GM23338 (cell line): ENCODE measurements at regions not wholly inside any gene's neighbourhood (a gene's known extent, or its start where the extent isn't known, plus 50 kb on each side); places are given as distances from the start of the nearest gene placed in this dataset.

ENCODE experiments used
- ATAC-seq: fragments of 200-7000 bp; cut with Tn5 transposase; 3 replicates; pipeline ENCODE4 v1.9.1; 2020
- DNase-seq: peaks from one replicate; pipeline ENCODE4 v3.0.0-alpha.2; 2015; ENCODE audit warnings: low spot score
- H2AFZ ChIP-seq: fragments of 200-600 bp; sonication (generic); 2 replicates; pipeline ENCODE4 v1.8.0; 2016; ENCODE audit warnings: antibody characterized with exemption, mild to moderate bottlenecking, moderate library complexity
- H3F3A ChIP-seq: fragments of 200-600 bp; sonication (generic); replicated peaks from 2 replicates; pipeline ENCODE4 v1.8.0; 2017; ENCODE audit warnings: antibody characterized with exemption, mixed run types, low read depth
- H3K27ac ChIP-seq: fragments of 200-600 bp; sonication (generic); 2 replicates; pipeline ENCODE4 v1.6.1; 2016; ENCODE audit warnings: low read depth
- H3K27me3 ChIP-seq: fragments of 200-600 bp; sonication (generic); 2 replicates; pipeline ENCODE4 v1.8.0; 2016; ENCODE audit warnings: mild to moderate bottlenecking, mixed run types, moderate library complexity; ENCODE audit not compliant: insufficient read depth
- H3K36me3 ChIP-seq: fragments of 200-600 bp; sonication (generic); 2 replicates; pipeline ENCODE4 v1.8.0; 2016; ENCODE audit warnings: mild to moderate bottlenecking; ENCODE audit not compliant: insufficient read depth
- H3K4me1 ChIP-seq: fragments of 200-600 bp; sonication (generic); 2 replicates; pipeline ENCODE4 v1.8.0; 2016; ENCODE audit warnings: mild to moderate bottlenecking, moderate library complexity; ENCODE audit not compliant: insufficient read depth
- H3K4me2 ChIP-seq: fragments of 200-600 bp; sonication (generic); 2 replicates; pipeline ENCODE4 v1.7.1; 2017; ENCODE audit warnings: mixed run types
- H3K4me3 ChIP-seq: fragments of 200-600 bp; sonication (generic); 2 replicates; pipeline ENCODE4 v1.6.1; 2016; ENCODE audit warnings: mixed run types
- H3K79me2 ChIP-seq: fragments of 200-600 bp; sonication (generic); replicated peaks from 2 replicates; pipeline ENCODE4 v1.8.0; 2017; ENCODE audit warnings: mild to moderate bottlenecking; ENCODE audit not compliant: insufficient read depth
- H3K9me2 ChIP-seq: fragments of 200-600 bp; sonication (generic); 2 replicates; pipeline ENCODE4 v1.8.0; 2017; ENCODE audit not compliant: insufficient read depth
- H4K20me1 ChIP-seq: fragments of 200-600 bp; sonication (generic); replicated peaks from 2 replicates; pipeline ENCODE4 v1.8.0; 2017; ENCODE audit warnings: mild to moderate bottlenecking; ENCODE audit not compliant: insufficient read depth
- H3K27ac Mint-ChIP-seq: 2 replicates; pipeline ENCODE4 v1.8.0; 2020; ENCODE audit warnings: inconsistent platforms, mild to moderate bottlenecking, moderate library complexity, mixed read lengths
- H3K27me3 Mint-ChIP-seq: 3 replicates; pipeline ENCODE4 v1.8.0; 2022; ENCODE audit warnings: low read depth, mild to moderate bottlenecking, moderate library complexity, mixed read lengths, inconsistent platforms; ENCODE audit not compliant: insufficient read depth, poor library complexity
- H3K36me3 Mint-ChIP-seq: 3 replicates; pipeline ENCODE4 v1.8.0; 2021; ENCODE audit warnings: low read depth, mild to moderate bottlenecking, inconsistent platforms, moderate library complexity, mixed read lengths
- H3K4me1 Mint-ChIP-seq: 3 replicates; pipeline ENCODE4 v1.8.0; 2020; ENCODE audit warnings: mild to moderate bottlenecking, inconsistent platforms, mixed read lengths
- H3K4me3 Mint-ChIP-seq: 3 replicates; pipeline ENCODE4 v1.8.0; 2021; ENCODE audit warnings: moderate library complexity, mild to moderate bottlenecking, inconsistent platforms, mixed read lengths
- H3K9me3 Mint-ChIP-seq: 3 replicates; pipeline ENCODE4 v1.8.0; 2020; ENCODE audit warnings: moderate library complexity, mild to moderate bottlenecking, inconsistent platforms, mixed read lengths
- CREB1 ChIP-seq: fragments of 250-450 bp; sonication (Bioruptor Pico); IDR thresholded peaks from 2 replicates; pipeline ENCODE4 v1.5.0; 2020; ENCODE audit warnings: low read depth, mild to moderate bottlenecking, moderate library complexity
- ETS1 ChIP-seq: IDR thresholded peaks from 2 replicates; pipeline ENCODE4 v1.6.1; 2016; ENCODE audit warnings: antibody characterized with exemption
- EZH2 ChIP-seq: fragments of 200-600 bp; sonication (generic); IDR thresholded peaks from one replicate; pipeline ENCODE4 v1.8.0; 2017; ENCODE audit warnings: antibody characterized with exemption, mild to moderate bottlenecking, low read depth; ENCODE audit not compliant: unreplicated experiment
- EZH2phosphoT487 ChIP-seq: fragments of 200-600 bp; sonication (generic); IDR thresholded peaks from one replicate; pipeline ENCODE4 v1.8.1; 2018; ENCODE audit warnings: antibody characterized with exemption; ENCODE audit not compliant: unreplicated experiment
- POLR2AphosphoS5 ChIP-seq: IDR thresholded peaks from 2 replicates; pipeline ENCODE4 v1.6.1; 2016; ENCODE audit warnings: antibody characterized with exemption, low read depth
- REST ChIP-seq: IDR thresholded peaks from one replicate; pipeline ENCODE4 v1.6.1; 2018; ENCODE audit warnings: antibody characterized with exemption; ENCODE audit not compliant: unreplicated experiment
- STAT1 ChIP-seq: IDR thresholded peaks from one replicate; pipeline ENCODE4 v1.6.1; 2016; ENCODE audit warnings: antibody characterized with exemption; ENCODE audit not compliant: unreplicated experiment
- ZNF114 ChIP-seq: fragments of 250-450 bp; sonication (Bioruptor Pico); IDR thresholded peaks from 2 replicates; pipeline ENCODE4 v1.5.0; 2020; ENCODE audit warnings: mild to moderate bottlenecking, moderate library complexity
- TF ChIP-seq, protein P1 (sequence below), 2 experiments: fragments of 200-600 bp in 1 of 2; sonication (generic) in 1 of 2; conservative IDR thresholded peaks; 2 replicates each; pipeline versions ENCODE4 v1.5.1 to v1.6.1; 2016 to 2017; ENCODE audit warnings: antibody characterized with exemption in 2 of 2, low read depth in 2 of 2, mild to moderate bottlenecking in 2 of 2, moderate library complexity in 1 of 2

- no peak for TF ChIP-seq REST
- no peak for TF ChIP-seq EZH2
- no peak for TF ChIP-seq CREB1 (CRISPR knock-in tag)
- no peak for TF ChIP-seq ETS1
- no peak for TF ChIP-seq POLR2AphosphoS5
- no peak for TF ChIP-seq EZH2phosphoT487
Observed at GRCh38 chr3:109933576-109933975, 596.2 kb upstream of the DPPA4 start (continued).

- no peak overlapping the region for H3K27ac ChIP-seq
- H3K4me1 ChIP-seq, result no peaks in the 10 kb centered on the region
- H2AFZ ChIP-seq, result no peak overlapping the region
- H3K36me3 ChIP-seq, result no peaks in the 10 kb centered on the region
- no peak overlapping the region for H3K4me3 Mint-ChIP-seq
- no peaks in the 10 kb centered on the region for H3K79me2 ChIP-seq
- H3K4me1 Mint-ChIP-seq, result no peaks in the 10 kb centered on the region
- no peak for DNase-seq
- no peaks in the 10 kb centered on the region for H3K36me3 Mint-ChIP-seq
- no peaks in the 10 kb centered on the region for H4K20me1 ChIP-seq
- H3K9me2 ChIP-seq, result no peaks in the 10 kb centered on the region
- no peak overlapping the region for H3K4me2 ChIP-seq
- no peaks in the 10 kb centered on the region for H3K27me3 ChIP-seq
- no peaks in the 10 kb centered on the region for H3K27me3 Mint-ChIP-seq
- no peak overlapping the region for H3K4me3 ChIP-seq
- no peak for ATAC-seq
- TF ChIP-seq EZH2 (no peak), CREB1 (CRISPR knock-in tag) (no peak)
- TF ChIP-seq, protein P1, sequence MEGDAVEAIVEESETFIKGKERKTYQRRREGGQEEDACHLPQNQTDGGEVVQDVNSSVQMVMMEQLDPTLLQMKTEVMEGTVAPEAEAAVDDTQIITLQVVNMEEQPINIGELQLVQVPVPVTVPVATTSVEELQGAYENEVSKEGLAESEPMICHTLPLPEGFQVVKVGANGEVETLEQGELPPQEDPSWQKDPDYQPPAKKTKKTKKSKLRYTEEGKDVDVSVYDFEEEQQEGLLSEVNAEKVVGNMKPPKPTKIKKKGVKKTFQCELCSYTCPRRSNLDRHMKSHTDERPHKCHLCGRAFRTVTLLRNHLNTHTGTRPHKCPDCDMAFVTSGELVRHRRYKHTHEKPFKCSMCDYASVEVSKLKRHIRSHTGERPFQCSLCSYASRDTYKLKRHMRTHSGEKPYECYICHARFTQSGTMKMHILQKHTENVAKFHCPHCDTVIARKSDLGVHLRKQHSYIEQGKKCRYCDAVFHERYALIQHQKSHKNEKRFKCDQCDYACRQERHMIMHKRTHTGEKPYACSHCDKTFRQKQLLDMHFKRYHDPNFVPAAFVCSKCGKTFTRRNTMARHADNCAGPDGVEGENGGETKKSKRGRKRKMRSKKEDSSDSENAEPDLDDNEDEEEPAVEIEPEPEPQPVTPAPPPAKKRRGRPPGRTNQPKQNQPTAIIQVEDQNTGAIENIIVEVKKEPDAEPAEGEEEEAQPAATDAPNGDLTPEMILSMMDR (conservative IDR thresholded peaks at IDR 0.05; ENCODE audit: low read depth in 2 of 2), result no peak
- H3K9me3 Mint-ChIP-seq, result 0 out of 3 replicates have a peak, but pooled peaks cover 2% of the 10 kb centered on the region
- H3K27ac Mint-ChIP-seq, result no peak overlapping the region
- H3F3A ChIP-seq, result no peaks in the 10 kb centered on the region
Observed at GRCh38 chr3:109939817-109940216, 602.5 kb upstream of the DPPA4 start.

GRCh38 chr3:109943181-109943580, 605.8 kb upstream of the DPPA4 start:
- no peaks in the 10 kb centered on the region for H3K79me2 ChIP-seq
- H3K27ac ChIP-seq, result no peak overlapping the region
- no peaks in the 10 kb centered on the region for H3K4me1 ChIP-seq
- DNase-seq (no peak), ATAC-seq (no peak)
- H3K36me3 ChIP-seq, result no peaks in the 10 kb centered on the region
- Mint-ChIP-seq H3K27ac (no peak overlapping the region), H3K9me3 (0 out of 3 replicates have a peak, but pooled peaks cover 2% of the 10 kb centered on the region), H3K36me3 (no peaks in the 10 kb centered on the region), H3K27me3 (peaks cover 2% of the 10 kb centered on the region), H3K4me1 (no peaks in the 10 kb centered on the region), H3K4me3 (no peak overlapping the region)
- no peak overlapping the region for H2AFZ ChIP-seq
- H3K4me3 ChIP-seq, result no peak overlapping the region
- no peak overlapping the region for H3K4me2 ChIP-seq
- no peaks in the 10 kb centered on the region for H3K27me3 ChIP-seq
- H3K9me2 ChIP-seq, result no peaks in the 10 kb centered on the region
- no peaks in the 10 kb centered on the region for H4K20me1 ChIP-seq
- no peaks in the 10 kb centered on the region for H3F3A ChIP-seq
- no peak for TF ChIP-seq ZNF114 (CRISPR knock-in tag)
- no peak for TF ChIP-seq STAT1
- no peak for TF ChIP-seq ETS1
- TF ChIP-seq, protein P1 (conservative IDR thresholded peaks at IDR 0.05; ENCODE audit: low read depth in 2 of 2), result no peak
- no peak for TF ChIP-seq CREB1 (CRISPR knock-in tag)
